ENCODE measurements at regions not wholly inside any gene's neighbourhood (a gene's known extent, or its start where the extent isn't known, plus 50 kb on each side); places are given as distances from the start of the nearest gene placed in this dataset.
"Not testable (repeated sequence)": the region's sequence is repeated elsewhere in the genome, so short reads cannot be mapped to it uniquely, and the experiment has no call there.

DNA sequence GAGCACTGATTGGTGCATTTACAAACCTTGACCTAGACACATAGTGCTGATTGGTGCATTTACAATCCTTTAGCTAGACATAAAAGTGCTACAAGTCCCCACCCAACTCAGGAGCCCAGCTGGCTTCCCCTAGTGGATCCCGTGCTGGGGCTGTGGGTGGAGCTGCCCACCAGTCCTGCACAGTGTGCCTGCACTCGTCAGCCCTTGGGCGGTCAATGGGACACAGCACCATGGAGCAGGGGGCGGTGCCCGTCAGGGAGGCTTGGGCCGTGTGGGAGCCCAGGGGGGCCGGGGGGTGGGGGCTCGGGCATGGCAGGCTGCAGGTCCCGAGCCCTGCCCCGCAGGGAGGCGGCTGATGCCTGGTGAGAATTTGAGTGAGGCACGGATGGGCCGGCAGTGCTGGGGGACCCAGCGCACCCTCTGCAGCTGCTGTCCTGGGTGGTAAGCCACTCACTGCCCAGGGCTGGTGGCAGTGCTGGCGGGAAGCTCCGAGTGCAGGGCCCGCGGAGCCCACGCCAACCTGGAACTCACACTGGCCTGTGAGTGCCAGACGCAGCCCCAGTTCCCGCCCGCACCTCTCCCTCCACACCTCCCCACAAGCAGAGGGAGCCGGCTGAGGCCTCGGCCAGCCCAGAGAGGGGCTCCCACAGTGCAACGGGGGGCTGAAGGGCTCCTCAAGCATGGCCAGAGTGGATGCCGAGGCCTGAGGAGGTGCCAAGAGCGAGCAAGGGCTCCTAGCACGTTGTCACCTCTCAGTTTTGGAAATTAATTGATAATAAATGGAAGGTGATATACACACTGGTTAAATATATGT, 207.7 kb downstream of the RAP2B start:
- no peak for DNase-seq (ENCODE audit: low read depth in 1 of 2, low spot score in 1 of 2)

- DNase-seq (ENCODE audit: low read depth in 1 of 2, low spot score in 1 of 2), result no peak
Measured at GRCh38 chr3:153370680-153371079, 208.7 kb downstream of the RAP2B start.

- no peak for DNase-seq (ENCODE audit: low read depth in 1 of 2, low spot score in 1 of 2)
Measured at GRCh38 chr3:153372326-153372725, 210.3 kb downstream of the RAP2B start.

GRCh38 chr3:153373606-153374005, 211.6 kb downstream of the RAP2B start:
- no peak for DNase-seq (ENCODE audit: low read depth in 1 of 2, low spot score in 1 of 2)

DNA sequence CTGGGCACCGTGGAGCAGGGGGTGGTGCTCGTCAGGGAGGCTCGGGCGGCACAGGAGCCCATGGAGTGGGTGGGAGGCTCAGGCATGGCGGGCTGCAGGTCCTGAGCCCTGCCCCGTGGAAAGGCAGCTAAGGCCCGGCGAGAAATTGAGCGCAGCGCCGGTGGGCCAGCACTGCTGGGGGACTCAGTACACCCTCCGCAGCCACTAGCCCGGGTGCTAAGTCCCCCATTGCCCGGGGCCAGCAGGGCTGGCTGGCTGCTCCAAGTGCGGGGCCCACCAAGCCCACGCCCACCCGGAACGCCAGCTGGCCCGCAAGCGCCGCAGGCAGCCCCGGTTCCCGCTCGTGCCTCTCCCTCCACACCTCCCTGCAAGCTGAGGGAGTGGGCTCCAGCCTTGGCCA, 216.3 kb downstream of the RAP2B start:
- not testable (repeated sequence) for DNase-seq (ENCODE audit: low read depth in 1 of 2, low spot score in 1 of 2)

GRCh38 chr3:153379516-153379915, 217.5 kb downstream of the RAP2B start:
- DNase-seq (ENCODE audit: low read depth in 1 of 2, low spot score in 1 of 2), result no peak

DNA sequence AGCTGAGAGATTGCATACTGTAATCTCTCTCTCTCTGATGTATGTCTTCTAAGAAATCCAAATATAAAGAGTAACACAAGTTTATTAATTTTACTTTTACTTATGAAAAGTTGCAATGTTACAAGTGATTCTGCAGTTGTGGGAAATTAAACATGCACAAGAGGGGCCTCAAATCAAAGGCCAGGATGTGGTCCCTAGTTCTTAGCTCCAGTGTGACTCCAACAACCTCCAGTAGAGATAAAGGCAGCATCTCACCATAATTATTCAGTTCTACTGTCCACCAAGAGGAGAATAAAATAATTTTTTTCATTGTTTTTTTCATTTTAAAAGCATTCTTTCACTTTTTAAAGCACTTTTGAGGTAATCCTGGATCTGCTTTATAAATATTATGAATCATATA, 223.3 kb downstream of the RAP2B start:
- DNase-seq (ENCODE audit: low read depth in 1 of 2, low spot score in 1 of 2), result no peak

GRCh38 chr3:153392363-153392762, 230.3 kb downstream of the RAP2B start:
- DNase-seq (ENCODE audit: low read depth in 1 of 2, low spot score in 1 of 2), result no peak

- no peak for DNase-seq (ENCODE audit: low read depth in 1 of 2, low spot score in 1 of 2)
Measured at GRCh38 chr3:153394017-153394416, 232.0 kb downstream of the RAP2B start.

DNA sequence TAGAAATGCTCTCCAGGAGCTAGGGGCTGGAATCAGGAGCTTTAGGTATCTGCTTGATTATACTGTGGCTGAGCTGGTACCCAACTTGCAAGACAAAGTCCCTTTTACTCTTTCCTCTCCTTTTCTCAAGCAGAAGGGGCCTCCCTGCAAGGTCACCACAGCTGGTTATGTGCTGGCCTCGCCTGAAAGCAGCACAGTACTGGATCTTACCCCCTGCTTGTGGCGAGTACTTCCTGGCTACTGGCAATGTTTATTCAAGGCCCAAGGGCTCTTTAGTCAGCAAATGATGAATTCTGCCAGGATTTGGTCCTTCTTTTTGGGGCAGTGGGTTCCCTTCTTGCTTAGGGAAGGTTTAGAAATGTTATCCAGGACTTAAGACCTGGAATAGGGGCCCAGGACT, 234.6 kb downstream of the RAP2B start:
- no peak for DNase-seq (ENCODE audit: low read depth in 1 of 2, low spot score in 1 of 2)

DNA sequence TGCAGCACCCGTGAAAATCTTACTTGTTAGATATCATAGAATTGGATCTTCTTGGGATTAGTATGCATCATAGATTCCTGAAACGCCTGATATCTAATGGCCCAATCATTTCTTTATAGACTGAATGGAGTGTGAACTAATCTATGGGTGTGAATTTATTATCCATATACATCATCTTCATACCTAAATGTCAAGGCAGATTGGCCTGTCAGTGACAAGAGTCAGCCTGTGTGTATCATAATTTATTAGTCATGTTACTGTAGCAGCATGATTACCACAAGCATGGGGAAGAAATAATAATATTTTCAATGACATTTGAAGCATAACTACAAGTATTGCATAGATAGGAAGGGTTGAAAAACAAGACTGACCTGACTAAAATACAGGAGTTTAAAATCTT, 235.8 kb downstream of the RAP2B start:
- no peak for DNase-seq (ENCODE audit: low read depth in 1 of 2, low spot score in 1 of 2)

- no peak for DNase-seq (ENCODE audit: low read depth in 1 of 2, low spot score in 1 of 2)
Measured at GRCh38 chr3:153399636-153400035, 237.6 kb downstream of the RAP2B start.

- no peak for DNase-seq (ENCODE audit: low read depth in 1 of 2, low spot score in 1 of 2)
Measured at GRCh38 chr3:153400641-153401040, 238.6 kb downstream of the RAP2B start.

GRCh38 chr3:153404157-153404556, 242.1 kb downstream of the RAP2B start:
- DNase-seq (ENCODE audit: low read depth in 1 of 2, low spot score in 1 of 2), result no peak

DNA sequence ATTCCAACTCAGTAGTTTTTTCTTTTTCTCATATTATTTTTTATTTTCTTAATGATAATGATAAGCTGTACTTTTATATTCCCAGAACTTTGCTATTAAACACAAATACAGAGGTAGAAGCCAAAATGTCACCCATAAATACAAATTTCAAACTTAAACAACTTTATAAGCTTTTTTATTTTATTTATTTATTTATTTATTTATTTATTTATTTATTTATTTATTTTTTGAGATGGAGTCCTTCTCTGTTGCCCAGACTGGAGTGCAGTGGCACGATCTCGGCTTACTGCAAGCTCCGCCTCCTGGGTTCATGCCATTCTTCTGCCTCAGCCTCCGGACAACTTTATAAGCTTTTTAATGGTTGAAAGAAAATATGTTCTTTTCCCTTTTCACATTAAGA, 243.3 kb downstream of the RAP2B start:
- DNase-seq (ENCODE audit: low read depth in 1 of 2, low spot score in 1 of 2), result not testable (repeated sequence)

GRCh38 chr3:153410517-153410916, 248.5 kb downstream of the RAP2B start:
- DNase-seq (ENCODE audit: low read depth in 1 of 2, low spot score in 1 of 2), result no peak

DNA sequence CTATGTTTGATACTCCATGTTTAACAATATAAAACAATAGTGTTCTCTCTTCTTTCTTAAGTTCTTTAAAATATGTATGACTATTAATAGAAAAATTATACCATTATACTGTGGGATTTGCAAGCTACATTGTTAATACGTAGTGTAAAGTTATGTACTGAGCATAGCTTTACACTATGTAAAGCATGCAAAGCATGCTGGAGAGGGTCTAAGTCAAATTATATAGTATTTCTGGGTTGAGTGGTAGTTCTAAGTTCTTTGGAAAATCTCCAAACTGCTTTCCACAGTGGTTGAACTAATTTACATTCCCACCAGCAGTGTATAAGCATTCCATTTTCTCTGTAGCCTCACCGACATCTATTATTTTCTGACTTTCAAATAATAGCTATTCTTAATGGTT, 253.0 kb downstream of the RAP2B start:
- no peak for DNase-seq (ENCODE audit: low read depth in 1 of 2, low spot score in 1 of 2)

GRCh38 chr3:153422314-153422713, 260.3 kb downstream of the RAP2B start:
- DNase-seq (ENCODE audit: low read depth in 1 of 2, low spot score in 1 of 2), result no peak

DNA sequence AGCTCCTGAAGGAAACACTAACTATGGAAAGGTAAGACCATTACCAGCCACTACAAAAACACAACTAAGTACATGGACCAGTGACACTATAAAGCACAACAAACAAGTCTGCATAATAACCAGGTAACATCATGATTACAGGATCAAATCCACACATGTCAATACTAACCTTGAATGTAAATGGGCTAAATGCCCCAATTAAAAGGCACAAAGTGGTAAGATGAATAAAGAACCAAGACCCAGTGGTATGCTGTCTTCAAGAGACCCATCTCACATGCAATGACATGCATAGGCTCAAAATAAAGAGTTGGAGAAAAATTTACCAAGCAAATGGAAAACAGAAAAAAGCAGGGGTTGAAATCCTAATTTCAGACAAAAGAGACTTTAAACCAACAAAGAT, 261.8 kb downstream of the RAP2B start:
- DNase-seq (ENCODE audit: low read depth in 1 of 2, low spot score in 1 of 2), result not testable (repeated sequence)

GRCh38 chr3:153426344-153426743, 264.3 kb downstream of the RAP2B start:
- DNase-seq (ENCODE audit: low read depth in 1 of 2, low spot score in 1 of 2), result no peak

GRCh38 chr3:153426803-153427202, 264.8 kb downstream of the RAP2B start:
- no peak for DNase-seq (ENCODE audit: low read depth in 1 of 2, low spot score in 1 of 2)

- no peak for DNase-seq (ENCODE audit: low read depth in 1 of 2, low spot score in 1 of 2)
Measured at GRCh38 chr3:153429821-153430220, 267.8 kb downstream of the RAP2B start.

- DNase-seq (ENCODE audit: low read depth in 1 of 2, low spot score in 1 of 2), result no peak
Measured at GRCh38 chr3:153431076-153431475, 269.1 kb downstream of the RAP2B start.

All from activated CD4-positive, alpha-beta T cell treated with anti-CD3 and anti-CD28 coated beads, Interleukin-2, amount 50 U/mL, for 24 hours (primary cell).